Transverse colon (tissue), 4 donors: ENCODE measurements at regions not wholly inside any gene's neighbourhood (a gene's known extent, or its start where the extent isn't known, plus 50 kb on each side); places are given as distances from the start of the nearest gene placed in this dataset.

ENCODE experiments used
- DNase-seq: peaks from one replicate; pipeline ENCODE4 v3.0.0-alpha.2; 2019
- H3K27ac ChIP-seq, 4 donors: fragments of 200-600 bp; sonication (generic); 2 replicates each; pipeline ENCODE4 v1.5.1; 2016 to 2018; ENCODE audit warnings: inconsistent platforms in 4 of 4
- H3K27me3 ChIP-seq: fragments of 200-600 bp; sonication (generic); 2 replicates; pipeline ENCODE4 v1.5.1; 2017; ENCODE audit warnings: inconsistent platforms
- H3K36me3 ChIP-seq, 4 donors: fragments of 200-600 bp; sonication (generic); 2 replicates each; pipeline ENCODE4 v1.5.1; 2017 to 2019; ENCODE audit warnings: inconsistent platforms in 4 of 4
- H3K4me1 ChIP-seq, 4 donors: fragments of 200-600 bp; sonication (generic); 2 replicates each; pipeline ENCODE4 v1.5.1; 2017 to 2020; ENCODE audit warnings: inconsistent platforms in 4 of 4
- H3K4me3 ChIP-seq, 4 donors: fragments of 200-600 bp; sonication (generic); 1 replicate in 1 of 4; 2 replicates in 3 of 4; pipeline versions ENCODE4 v1.5.1 to v1.6.1; 2017 to 2019; ENCODE audit warnings: inconsistent platforms in 4 of 4
- H3K9me3 ChIP-seq, 2 donors: fragments of 200-600 bp; sonication (generic); 2 replicates each; pipeline ENCODE4 v1.5.1; 2017 to 2019; ENCODE audit warnings: inconsistent platforms in 2 of 2
- CTCF ChIP-seq, 5 experiments: fragments of 200-600 bp in 3 of 5; fragments of 450-650 bp in 2 of 5; sonication (generic) in 3 of 5; IDR thresholded peaks; 1 replicate in 2 of 5; 2 replicates in 3 of 5; pipeline ENCODE4 v1.5.1; 2016 to 2017; ENCODE audit warnings: antibody characterized with exemption in 5 of 5, inconsistent platforms in 3 of 5, mild to moderate bottlenecking in 2 of 5, moderate library complexity in 1 of 5
- EP300 ChIP-seq: sonication (generic); formaldehyde crosslinking; IDR thresholded peaks from one replicate; pipeline ENCODE4 v1.6.1; 2017; ENCODE audit warnings: antibody characterized with exemption, low read depth
- POLR2A ChIP-seq: fragments of 450-650 bp; IDR thresholded peaks from one replicate; pipeline ENCODE4 v1.6.1; 2016; ENCODE audit warnings: antibody characterized with exemption, mild to moderate bottlenecking, moderate library complexity
- POLR2AphosphoS5 ChIP-seq, 3 donors: sonication (generic); formaldehyde crosslinking; IDR thresholded peaks; one replicate each; pipeline ENCODE4 v1.6.1; 2016; ENCODE audit warnings: antibody characterized with exemption in 3 of 3
- WGBS, 2 donors: methylation state at CpG; one replicate each; pipeline ENCODE4 v1.1.5; 2018; ENCODE audit warnings: low coverage in 1 of 2; 5-methylcytosine and 5-hydroxymethylcytosine counted together
- in situ Hi-C, 4 donors: fragments of 200-750 bp; cut with MboI; loops; one replicate each; pipeline versions ENCODE4 v1.15.0 to v1.15.1; 2017; ENCODE audit warnings: low sequenced_read_pairs in 3 of 4, low pct_ligation_motif_present in 1 of 4, low pct_unique_long_range_greater_than_20kb in 1 of 4
- intact Hi-C: fragments of 100-400 bp; cut with DNase I; formaldehyde crosslinking; loops from one replicate; pipeline ENCODE4 v1.15.1; 2023; ENCODE audit warnings: low total_unique reads

GRCh38 chr7:12796397-12797127, 109.1 kb downstream of the ARL4A start:
- Histone ChIP-seq H3K4me1 (peaks cover 0 to 12% (median 5%) of the 10 kb centered on the region in 4 donors), H3K9me3 (no peaks in the 10 kb centered on the region), H3K36me3 (no peaks in the 10 kb centered on the region), H3K27ac (no peak overlapping the region), H3K27me3 (no peaks in the 10 kb centered on the region), H3K4me3 (no peak overlapping the region)
- 62 to 80% methylated on average over 1 to 4 of the region's 4 CpGs for WGBS, 2 donors
- intact Hi-C loops = no loop called here
- DNase-seq = no peak
- in situ Hi-C loops = no loop called here
- TF ChIP-seq EP300 (no peak), CTCF (IDR thresholded peaks at IDR 0.05) (no peak)

- no peaks in the 10 kb centered on the region for H3K27me3 ChIP-seq
- 84 to 89% methylated on average over 3 of the region's 3 CpGs for WGBS, 2 donors
- H3K4me1 ChIP-seq = peaks cover 0 to 28% (median 13%) of the 10 kb centered on the region in 4 donors
- no peak for DNase-seq
- TF ChIP-seq POLR2A = no peak
- no peak for TF ChIP-seq POLR2AphosphoS5 (IDR thresholded peaks at IDR 0.05)
- TF ChIP-seq CTCF (IDR thresholded peaks at IDR 0.05) = no peak
- TF ChIP-seq EP300 = no peak
- peak overlapping the region; percentile 74 to 85 (median 82) for H3K27ac ChIP-seq
- no peaks in the 10 kb centered on the region for H3K36me3 ChIP-seq
- in situ Hi-C loops (no loop called here), intact Hi-C loops (no loop called here)
- H3K9me3 ChIP-seq = no peaks in the 10 kb centered on the region
- no peak overlapping the region for H3K4me3 ChIP-seq
These were observed 113.1 kb downstream of the ARL4A start for GRCh38 chr7:12800486-12800885.

GRCh38 chr7:12801107-12801506, 113.7 kb downstream of the ARL4A start:
- H3K27me3 ChIP-seq = no peaks in the 10 kb centered on the region
- WGBS, 2 donors = 54 to 60% methylated on average over 4 of the region's 4 CpGs
- H3K4me3 ChIP-seq = no peak overlapping the region
- TF ChIP-seq EP300 (peak; percentile 84), POLR2AphosphoS5 (IDR thresholded peaks at IDR 0.05) (peak in 2 of 3 donors; percentile 85 to 89), CTCF (IDR thresholded peaks at IDR 0.05) (no peak), POLR2A (no peak)
- H3K27ac ChIP-seq = peak overlapping the region; percentile 74 to 85 (median 82)
- peaks cover 0 to 28% (median 13%) of the 10 kb centered on the region in 4 donors for H3K4me1 ChIP-seq
- DNase-seq = peak; percentile 84
- H3K9me3 ChIP-seq = no peaks in the 10 kb centered on the region
- H3K36me3 ChIP-seq = no peaks in the 10 kb centered on the region
- in situ Hi-C loops (no loop called here), intact Hi-C loops (no loop called here)

- Histone ChIP-seq H3K9me3 (no peaks in the 10 kb centered on the region), H3K36me3 (no peaks in the 10 kb centered on the region), H3K27ac (peak overlapping the region; percentile 74 to 85 (median 82)), H3K27me3 (no peaks in the 10 kb centered on the region), H3K4me3 (peak overlapping the region in 1 of 4 donors; percentile 6), H3K4me1 (peaks cover 0 to 28% (median 13%) of the 10 kb centered on the region in 4 donors)
- 15 to 44% methylated on average over 2 of the region's 2 CpGs for WGBS, 2 donors
- intact Hi-C loops (no loop called here), in situ Hi-C loops (no loop called here)
- peak; percentile 53 for DNase-seq
- TF ChIP-seq POLR2AphosphoS5 (IDR thresholded peaks at IDR 0.05) (peak in 2 of 3 donors; percentile 42 to 76), POLR2A (peak; percentile 47), EP300 (no peak)
These were observed 114.6 kb downstream of the ARL4A start for GRCh38 chr7:12802070-12802469.
